K562 (cell line): ENCODE measurements at regions not wholly inside any gene's neighbourhood (a gene's known extent, or its start where the extent isn't known, plus 50 kb on each side); places are given as distances from the start of the nearest gene placed in this dataset.

Experiments used
- ATAC-seq: fragments of 200-7000 bp; cut with Tn5 transposase; 3 replicates; pipeline ENCODE4 v1.9.1; 2020; ENCODE audit warnings: moderate library complexity
- BruUV-seq: library from RNA; stranded (reverse); fragments of 400-500 nt; replicated peaks from 2 replicates; lab custom pipeline; 2021; lab: Mats Ljungman, UMichigan
- CTCF ChIA-PET: fragments of 300-600 bp; formaldehyde crosslinking; extraction: SDS; loops from one replicate; lab custom pipeline; 2021; ENCODE audit warnings: low intra/inter-chr PET ratio; lab: Yijun Ruan, JAX
- POLR2A ChIA-PET: fragments of 300-600, 350-650 bp; sonication (Branson Sonifier 250); formaldehyde crosslinking; extraction: SDS; loops from one replicate; lab custom pipeline; 2021; ENCODE audit warnings: antibody characterized with exemption, inconsistent platforms; lab: Yijun Ruan, JAX
- DNase-seq, 4 experiments: peaks; one replicate each; pipeline versions ENCODE4 v3.0.0 to v3.0.0-alpha.2; 2011 to 2018; ENCODE audit warnings: low spot score in 3 of 4, mixed read lengths in 3 of 4; ENCODE audit errors: extremely low read depth in 1 of 4
- FAIRE-seq: peaks from 2 replicates; lab custom pipeline; 2011; peaks lifted over from hg19 to GRCh38; lab: Jason Lieb, UNC
- H2AFZ ChIP-seq: 2 replicates; pipeline ENCODE4 v1.6.0; 2011; ENCODE audit warnings: low read depth, low read length, control low read depth, inconsistent platforms
- H3K27ac ChIP-seq: fragments of 200-600 bp; 3 replicates; pipeline ENCODE4 v1.8.0; 2011; ENCODE audit warnings: low read depth, mild to moderate bottlenecking, control low read depth, inconsistent platforms, low read length, moderate library complexity, mixed read lengths; ENCODE audit errors: extremely low read depth
- H3K27me3 ChIP-seq, 2 experiments: fragments of 300-600 bp in 1 of 2; 2 replicates in 1 of 2; 3 replicates in 1 of 2; pipeline versions ENCODE4 v1.6.0 to v1.8.0; 2011; ENCODE audit warnings: inconsistent platforms in 2 of 2, low read length in 2 of 2, mild to moderate bottlenecking in 1 of 2, mixed read lengths in 1 of 2, moderate library complexity in 1 of 2; ENCODE audit not compliant: control insufficient read depth in 2 of 2, insufficient read depth in 2 of 2
- H3K36me3 ChIP-seq: fragments of 300-600 bp; 3 replicates; pipeline ENCODE4 v1.8.0; 2011; ENCODE audit warnings: mild to moderate bottlenecking, low read length, inconsistent platforms; ENCODE audit not compliant: control insufficient read depth, insufficient read depth
- H3K4me1 ChIP-seq, 2 experiments: fragments of 200-600 bp in 1 of 2; replicated peaks in 1 of 2; 2 replicates in 1 of 2; 3 replicates in 1 of 2; pipeline versions ENCODE4 v1.5.1 to v1.8.0; 2011; ENCODE audit warnings: inconsistent platforms in 2 of 2, low read length in 2 of 2, mild to moderate bottlenecking in 1 of 2, mixed read lengths in 1 of 2, moderate library complexity in 1 of 2; ENCODE audit not compliant: control insufficient read depth in 2 of 2, insufficient read depth in 2 of 2
- H3K4me2 ChIP-seq: 2 replicates; pipeline ENCODE4 v1.6.1; 2011; ENCODE audit warnings: low read length, control low read depth, inconsistent platforms, mixed read lengths; ENCODE audit not compliant: insufficient read depth
- H3K4me3 ChIP-seq: fragments of 200-600 bp; sonication (generic), shearing (Covaris generic); 2 replicates; pipeline ENCODE4 v1.5.1; 2016; ENCODE audit warnings: control low read depth, inconsistent platforms
- H3K79me2 ChIP-seq: fragments of 200-600 bp; 3 replicates; pipeline ENCODE4 v1.8.0; 2011; ENCODE audit warnings: low read length, inconsistent platforms; ENCODE audit not compliant: control insufficient read depth, insufficient read depth
- H3K9ac ChIP-seq, 2 experiments: 2 replicates each; pipeline versions ENCODE4 v1.6.0 to v1.6.1; 2011; ENCODE audit warnings: low read depth in 2 of 2, low read length in 2 of 2, control low read depth in 1 of 2, inconsistent platforms in 1 of 2, mild to moderate bottlenecking in 1 of 2, mixed read lengths in 1 of 2; ENCODE audit not compliant: insufficient read depth in 1 of 2
- H3K9me1 ChIP-seq: one replicate; pipeline ENCODE4 v1.6.0; 2011; ENCODE audit warnings: inconsistent platforms, mild to moderate bottlenecking, low read length, moderate library complexity; ENCODE audit not compliant: control insufficient read depth, insufficient read depth
- H3K9me3 ChIP-seq: replicated peaks from 2 replicates; pipeline ENCODE4 v1.5.1; 2011; ENCODE audit warnings: low read depth, low read length, inconsistent platforms; ENCODE audit not compliant: control insufficient read depth, insufficient read depth
- H4K20me1 ChIP-seq: replicated peaks from 2 replicates; pipeline ENCODE4 v1.6.1; 2011; ENCODE audit warnings: low read length, inconsistent platforms, mixed read lengths; ENCODE audit not compliant: control insufficient read depth, insufficient read depth
- ETV5 ChIP-seq: sonication (generic); formaldehyde crosslinking; IDR thresholded peaks from 2 replicates; pipeline ENCODE4 v1.4.0; 2020; ENCODE audit warnings: low read depth, mild to moderate bottlenecking, missing genetic modification reagents
- MCM5 ChIP-seq: fragments of 450-650 bp; IDR thresholded peaks from 2 replicates; pipeline ENCODE4 v1.6.1; 2016; ENCODE audit warnings: low read depth
- OTX1 ChIP-seq: fragments of 450-650 bp; formaldehyde crosslinking; IDR thresholded peaks from 2 replicates; pipeline ENCODE4 v1.4.0; 2022; ENCODE audit warnings: mild to moderate bottlenecking
- PTTG1 ChIP-seq: fragments of 450-650 bp; IDR thresholded peaks from 2 replicates; pipeline ENCODE4 v1.6.1; 2016; ENCODE audit warnings: low read depth, mild to moderate bottlenecking, missing genetic modification characterization, missing compliant biosample characterization
- SUPT5H ChIP-seq: fragments of 450-650 bp; IDR thresholded peaks from 2 replicates; pipeline ENCODE4 v1.6.1; 2016
- ZFP36 ChIP-seq: fragments of 150-350 bp; IDR thresholded peaks from 2 replicates; pipeline ENCODE4 v1.6.1; 2018; ENCODE audit warnings: low read length, low read depth; ENCODE audit not compliant: partially characterized antibody
- ZNF140 ChIP-seq: fragments of 250-450 bp; sonication (Bioruptor Pico); IDR thresholded peaks from 2 replicates; pipeline ENCODE4 v1.8.0; 2021; ENCODE audit warnings: moderate library complexity, mild to moderate bottlenecking, inconsistent platforms
- ZNF586 ChIP-seq: fragments of 450-650 bp; formaldehyde crosslinking; conservative IDR thresholded peaks from 2 replicates; pipeline ENCODE4 v1.4.0; 2020; ENCODE audit warnings: mild to moderate bottlenecking, moderate library complexity
- WGBS: fragments of 100-300 bp; shearing (Covaris generic); methylation state at CpG from one replicate; pipeline ENCODE4 v1.1.6; 2016; ENCODE audit warnings: low coverage, mixed read lengths; ENCODE audit not compliant: insufficient coverage; ENCODE audit errors: missing lambda C conversion rate; 5-methylcytosine and 5-hydroxymethylcytosine counted together
- in situ Hi-C: fragments of 300-500 bp; cut with MboI; formaldehyde crosslinking; loops from 4 replicates; pipeline ENCODE4 v1.15.0; 2018; ENCODE audit warnings: inconsistent platforms, mixed read lengths
- intact Hi-C: fragments of 100-400 bp; cut with micrococcal nuclease; formaldehyde crosslinking; loops from 2 replicates; pipeline ENCODE4 v1.14.2; 2022
- TF ChIP-seq, protein P1 (sequence below), 2 experiments: fragments of 450-650 bp; formaldehyde crosslinking in 1 of 2; IDR thresholded peaks; 2 replicates each; pipeline versions ENCODE4 v1.4.0 to v1.6.1; 2014 to 2020; ENCODE audit warnings: mild to moderate bottlenecking in 2 of 2, borderline replicate concordance in 1 of 2, low read depth in 1 of 2
- TF ChIP-seq, protein P2 (sequence below): fragments of 450-650 bp; conservative IDR thresholded peaks from 2 replicates; pipeline ENCODE4 v1.6.1; 2016; ENCODE audit warnings: missing genetic modification characterization, low read depth, mild to moderate bottlenecking, control low read depth, missing compliant biosample characterization
- TF ChIP-seq, protein P3 (sequence below): fragments of 450-650 bp; IDR thresholded peaks from one replicate; pipeline ENCODE4 v1.6.1; 2018; ENCODE audit warnings: mild to moderate bottlenecking, moderate library complexity; ENCODE audit not compliant: partially characterized antibody
- TF ChIP-seq, protein P4 (sequence below): sonication (generic); formaldehyde crosslinking; IDR thresholded peaks from 2 replicates; pipeline ENCODE4 v1.8.0; 2022; ENCODE audit warnings: missing genetic modification reagents, mild to moderate bottlenecking, moderate library complexity, borderline replicate concordance

DNA sequence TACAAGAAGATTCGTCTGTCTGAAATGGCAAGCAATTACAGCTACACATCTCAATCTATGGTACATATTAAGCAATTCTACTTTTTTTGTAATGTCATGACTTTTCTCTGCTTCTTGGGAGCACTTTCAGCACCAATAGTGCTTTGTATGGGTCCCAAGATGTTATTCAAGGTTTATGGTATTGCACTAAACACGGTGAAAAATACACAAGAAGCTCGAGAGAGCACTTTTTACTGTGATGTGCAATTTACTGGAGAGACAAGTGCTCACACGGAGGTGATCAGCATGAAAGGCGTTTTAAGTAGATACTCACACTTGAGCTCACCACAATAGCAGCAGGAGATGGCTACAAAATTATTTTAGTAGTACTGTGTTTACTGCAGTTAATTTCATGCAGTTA is 783.6 kb downstream of the CBLN2 start:
- CTCF ChIA-PET, result no interaction called here
- Histone ChIP-seq H3K4me1 (no peaks in the 10 kb centered on the region), H3K4me2 (no peak overlapping the region), H3K27me3 (no peaks in the 10 kb centered on the region), H3K27ac (no peak overlapping the region), H4K20me1 (no peaks in the 10 kb centered on the region), H3K4me3 (no peak overlapping the region), H3K9me3 (no peaks in the 10 kb centered on the region), H3K9me1 (no peaks in the 10 kb centered on the region), H3K9ac (no peak overlapping the region), H2AFZ (no peak overlapping the region), H3K79me2 (no peaks in the 10 kb centered on the region), H3K36me3 (no peaks in the 10 kb centered on the region)
- no TSS peak for BruUV-seq
- POLR2A ChIA-PET, result no interaction called here
- no peak for FAIRE-seq
- intact Hi-C loops, result no loop called here
- in situ Hi-C loops, result no loop called here
- DNase-seq, result no peak
- WGBS, result 0% methylated on average over 5 of the region's 5 CpGs
- ATAC-seq, result no peak
- TF ChIP-seq MCM5 (no peak), OTX1 (CRISPR knock-in tag) (no peak), PTTG1 (no peak), ETV5 (CRISPR knock-in tag) (no peak), ZNF140 (CRISPR knock-in tag) (no peak), ZNF586 (CRISPR knock-in tag) (no peak), ZFP36 (no peak), SUPT5H (no peak)
- TF ChIP-seq, protein P1, sequence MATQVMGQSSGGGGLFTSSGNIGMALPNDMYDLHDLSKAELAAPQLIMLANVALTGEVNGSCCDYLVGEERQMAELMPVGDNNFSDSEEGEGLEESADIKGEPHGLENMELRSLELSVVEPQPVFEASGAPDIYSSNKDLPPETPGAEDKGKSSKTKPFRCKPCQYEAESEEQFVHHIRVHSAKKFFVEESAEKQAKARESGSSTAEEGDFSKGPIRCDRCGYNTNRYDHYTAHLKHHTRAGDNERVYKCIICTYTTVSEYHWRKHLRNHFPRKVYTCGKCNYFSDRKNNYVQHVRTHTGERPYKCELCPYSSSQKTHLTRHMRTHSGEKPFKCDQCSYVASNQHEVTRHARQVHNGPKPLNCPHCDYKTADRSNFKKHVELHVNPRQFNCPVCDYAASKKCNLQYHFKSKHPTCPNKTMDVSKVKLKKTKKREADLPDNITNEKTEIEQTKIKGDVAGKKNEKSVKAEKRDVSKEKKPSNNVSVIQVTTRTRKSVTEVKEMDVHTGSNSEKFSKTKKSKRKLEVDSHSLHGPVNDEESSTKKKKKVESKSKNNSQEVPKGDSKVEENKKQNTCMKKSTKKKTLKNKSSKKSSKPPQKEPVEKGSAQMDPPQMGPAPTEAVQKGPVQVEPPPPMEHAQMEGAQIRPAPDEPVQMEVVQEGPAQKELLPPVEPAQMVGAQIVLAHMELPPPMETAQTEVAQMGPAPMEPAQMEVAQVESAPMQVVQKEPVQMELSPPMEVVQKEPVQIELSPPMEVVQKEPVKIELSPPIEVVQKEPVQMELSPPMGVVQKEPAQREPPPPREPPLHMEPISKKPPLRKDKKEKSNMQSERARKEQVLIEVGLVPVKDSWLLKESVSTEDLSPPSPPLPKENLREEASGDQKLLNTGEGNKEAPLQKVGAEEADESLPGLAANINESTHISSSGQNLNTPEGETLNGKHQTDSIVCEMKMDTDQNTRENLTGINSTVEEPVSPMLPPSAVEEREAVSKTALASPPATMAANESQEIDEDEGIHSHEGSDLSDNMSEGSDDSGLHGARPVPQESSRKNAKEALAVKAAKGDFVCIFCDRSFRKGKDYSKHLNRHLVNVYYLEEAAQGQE (IDR thresholded peaks at IDR 0.05; ENCODE audit: borderline replicate concordance), result no peak
- TF ChIP-seq, protein P1 (CRISPR knock-in tag; IDR thresholded peaks at IDR 0.05; ENCODE audit: low read depth), result no peak
- TF ChIP-seq, protein P2, sequence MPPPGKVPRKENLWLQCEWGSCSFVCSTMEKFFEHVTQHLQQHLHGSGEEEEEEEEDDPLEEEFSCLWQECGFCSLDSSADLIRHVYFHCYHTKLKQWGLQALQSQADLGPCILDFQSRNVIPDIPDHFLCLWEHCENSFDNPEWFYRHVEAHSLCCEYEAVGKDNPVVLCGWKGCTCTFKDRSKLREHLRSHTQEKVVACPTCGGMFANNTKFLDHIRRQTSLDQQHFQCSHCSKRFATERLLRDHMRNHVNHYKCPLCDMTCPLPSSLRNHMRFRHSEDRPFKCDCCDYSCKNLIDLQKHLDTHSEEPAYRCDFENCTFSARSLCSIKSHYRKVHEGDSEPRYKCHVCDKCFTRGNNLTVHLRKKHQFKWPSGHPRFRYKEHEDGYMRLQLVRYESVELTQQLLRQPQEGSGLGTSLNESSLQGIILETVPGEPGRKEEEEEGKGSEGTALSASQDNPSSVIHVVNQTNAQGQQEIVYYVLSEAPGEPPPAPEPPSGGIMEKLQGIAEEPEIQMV, result no peak
- TF ChIP-seq, protein P3, sequence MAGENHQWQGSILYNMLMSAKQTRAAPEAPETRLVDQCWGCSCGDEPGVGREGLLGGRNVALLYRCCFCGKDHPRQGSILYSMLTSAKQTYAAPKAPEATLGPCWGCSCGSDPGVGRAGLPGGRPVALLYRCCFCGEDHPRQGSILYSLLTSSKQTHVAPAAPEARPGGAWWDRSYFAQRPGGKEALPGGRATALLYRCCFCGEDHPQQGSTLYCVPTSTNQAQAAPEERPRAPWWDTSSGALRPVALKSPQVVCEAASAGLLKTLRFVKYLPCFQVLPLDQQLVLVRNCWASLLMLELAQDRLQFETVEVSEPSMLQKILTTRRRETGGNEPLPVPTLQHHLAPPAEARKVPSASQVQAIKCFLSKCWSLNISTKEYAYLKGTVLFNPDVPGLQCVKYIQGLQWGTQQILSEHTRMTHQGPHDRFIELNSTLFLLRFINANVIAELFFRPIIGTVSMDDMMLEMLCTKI, result no peak
- TF ChIP-seq, protein P4, sequence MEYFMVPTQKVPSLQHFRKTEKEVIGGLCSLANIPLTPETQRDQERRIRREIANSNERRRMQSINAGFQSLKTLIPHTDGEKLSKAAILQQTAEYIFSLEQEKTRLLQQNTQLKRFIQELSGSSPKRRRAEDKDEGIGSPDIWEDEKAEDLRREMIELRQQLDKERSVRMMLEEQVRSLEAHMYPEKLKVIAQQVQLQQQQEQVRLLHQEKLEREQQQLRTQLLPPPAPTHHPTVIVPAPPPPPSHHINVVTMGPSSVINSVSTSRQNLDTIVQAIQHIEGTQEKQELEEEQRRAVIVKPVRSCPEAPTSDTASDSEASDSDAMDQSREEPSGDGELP (CRISPR knock-in tag), result no peak
